SK-N-SH treated with all-trans-retinoic acid at 6 μM for 48 hours (cell line): ENCODE measurements at regions not wholly inside any gene's neighbourhood (a gene's known extent, or its start where the extent isn't known, plus 50 kb on each side); places are given as distances from the start of the nearest gene placed in this dataset.
"Not testable (repeated sequence)": the region's sequence is repeated elsewhere in the genome, so short reads cannot be mapped to it uniquely, and the experiment has no call there.

Source experiments
- GLIS3 ChIP-seq: fragments of 250-450 bp; sonication (Bioruptor Pico); IDR thresholded peaks from 2 replicates; pipeline ENCODE4 v1.5.0; 2020; ENCODE audit warnings: mild to moderate bottlenecking, moderate library complexity
- OSR1 ChIP-seq: fragments of 250-450 bp; sonication (Bioruptor Pico); IDR thresholded peaks from 2 replicates; pipeline ENCODE4 v1.8.0; 2022; ENCODE audit warnings: moderate library complexity, mild to moderate bottlenecking, inconsistent platforms
- SNAI2 ChIP-seq: fragments of 250-450 bp; sonication (Bioruptor Pico); IDR thresholded peaks from 2 replicates; pipeline ENCODE4 v1.5.0; 2020; ENCODE audit warnings: mild to moderate bottlenecking, moderate library complexity
- ZC3H10 ChIP-seq: fragments of 250-450 bp; sonication (Bioruptor Pico); IDR thresholded peaks from 2 replicates; pipeline ENCODE4 v1.5.1; 2021; ENCODE audit warnings: mild to moderate bottlenecking, moderate library complexity
- ZNF565 ChIP-seq: fragments of 450-650 bp; formaldehyde crosslinking; conservative IDR thresholded peaks from 2 replicates; pipeline ENCODE4 v1.5.0; 2020; ENCODE audit warnings: low read depth, mild to moderate bottlenecking, moderate library complexity
- TF ChIP-seq, protein P1 (sequence below): fragments of 250-450 bp; sonication (Bioruptor Pico); IDR thresholded peaks from 2 replicates; pipeline ENCODE4 v1.5.0; 2020; ENCODE audit warnings: mild to moderate bottlenecking, moderate library complexity
- TF ChIP-seq, protein P2 (sequence below): fragments of 250-450 bp; sonication (Bioruptor Pico); IDR thresholded peaks from 2 replicates; pipeline ENCODE4 v1.8.0; 2021; ENCODE audit warnings: low read depth, mild to moderate bottlenecking, moderate library complexity, borderline replicate concordance
- TF ChIP-seq, protein P3 (sequence below): fragments of 250-450 bp; sonication (Bioruptor Pico); IDR thresholded peaks from 2 replicates; pipeline ENCODE4 v1.8.0; 2020; ENCODE audit warnings: mild to moderate bottlenecking, moderate library complexity, borderline replicate concordance

DNA sequence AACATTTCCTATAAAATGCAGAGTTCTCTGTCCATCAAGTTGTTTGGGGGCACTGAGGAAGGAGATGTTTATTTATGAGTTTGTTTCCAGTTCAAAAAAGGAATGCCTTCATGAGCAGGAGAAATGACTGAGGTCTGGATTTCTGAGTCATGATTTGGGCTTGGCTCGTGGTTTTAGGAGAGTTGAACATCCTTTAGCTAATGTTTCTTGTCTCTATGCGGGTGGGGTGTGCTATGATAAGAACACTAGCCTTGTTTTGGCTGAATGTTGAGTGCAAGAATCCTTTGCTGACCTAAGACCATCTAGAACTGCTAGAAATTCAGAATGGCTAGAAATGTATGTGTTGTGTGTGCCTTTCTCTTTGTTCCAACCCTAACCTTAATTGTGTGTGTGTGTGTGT, 59.1 kb upstream of the NBPF11 start:
- TF ChIP-seq, protein P1, sequence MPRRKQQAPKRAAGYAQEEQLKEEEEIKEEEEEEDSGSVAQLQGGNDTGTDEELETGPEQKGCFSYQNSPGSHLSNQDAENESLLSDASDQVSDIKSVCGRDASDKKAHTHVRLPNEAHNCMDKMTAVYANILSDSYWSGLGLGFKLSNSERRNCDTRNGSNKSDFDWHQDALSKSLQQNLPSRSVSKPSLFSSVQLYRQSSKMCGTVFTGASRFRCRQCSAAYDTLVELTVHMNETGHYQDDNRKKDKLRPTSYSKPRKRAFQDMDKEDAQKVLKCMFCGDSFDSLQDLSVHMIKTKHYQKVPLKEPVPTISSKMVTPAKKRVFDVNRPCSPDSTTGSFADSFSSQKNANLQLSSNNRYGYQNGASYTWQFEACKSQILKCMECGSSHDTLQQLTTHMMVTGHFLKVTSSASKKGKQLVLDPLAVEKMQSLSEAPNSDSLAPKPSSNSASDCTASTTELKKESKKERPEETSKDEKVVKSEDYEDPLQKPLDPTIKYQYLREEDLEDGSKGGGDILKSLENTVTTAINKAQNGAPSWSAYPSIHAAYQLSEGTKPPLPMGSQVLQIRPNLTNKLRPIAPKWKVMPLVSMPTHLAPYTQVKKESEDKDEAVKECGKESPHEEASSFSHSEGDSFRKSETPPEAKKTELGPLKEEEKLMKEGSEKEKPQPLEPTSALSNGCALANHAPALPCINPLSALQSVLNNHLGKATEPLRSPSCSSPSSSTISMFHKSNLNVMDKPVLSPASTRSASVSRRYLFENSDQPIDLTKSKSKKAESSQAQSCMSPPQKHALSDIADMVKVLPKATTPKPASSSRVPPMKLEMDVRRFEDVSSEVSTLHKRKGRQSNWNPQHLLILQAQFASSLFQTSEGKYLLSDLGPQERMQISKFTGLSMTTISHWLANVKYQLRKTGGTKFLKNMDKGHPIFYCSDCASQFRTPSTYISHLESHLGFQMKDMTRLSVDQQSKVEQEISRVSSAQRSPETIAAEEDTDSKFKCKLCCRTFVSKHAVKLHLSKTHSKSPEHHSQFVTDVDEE (CRISPR knock-in tag), result not testable (repeated sequence)
- not testable (repeated sequence) for TF ChIP-seq ZC3H10 (CRISPR knock-in tag); OSR1; GLIS3; SNAI2 (CRISPR knock-in tag); ZNF565 (CRISPR knock-in tag)
- TF ChIP-seq, protein P2, sequence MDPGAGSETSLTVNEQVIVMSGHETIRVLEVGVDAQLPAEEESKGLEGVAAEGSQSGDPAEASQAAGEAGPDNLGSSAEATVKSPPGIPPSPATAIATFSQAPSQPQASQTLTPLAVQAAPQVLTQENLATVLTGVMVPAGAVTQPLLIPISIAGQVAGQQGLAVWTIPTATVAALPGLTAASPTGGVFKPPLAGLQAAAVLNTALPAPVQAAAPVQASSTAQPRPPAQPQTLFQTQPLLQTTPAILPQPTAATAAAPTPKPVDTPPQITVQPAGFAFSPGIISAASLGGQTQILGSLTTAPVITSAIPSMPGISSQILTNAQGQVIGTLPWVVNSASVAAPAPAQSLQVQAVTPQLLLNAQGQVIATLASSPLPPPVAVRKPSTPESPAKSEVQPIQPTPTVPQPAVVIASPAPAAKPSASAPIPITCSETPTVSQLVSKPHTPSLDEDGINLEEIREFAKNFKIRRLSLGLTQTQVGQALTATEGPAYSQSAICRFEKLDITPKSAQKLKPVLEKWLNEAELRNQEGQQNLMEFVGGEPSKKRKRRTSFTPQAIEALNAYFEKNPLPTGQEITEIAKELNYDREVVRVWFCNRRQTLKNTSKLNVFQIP (CRISPR knock-in tag), result not testable (repeated sequence)
- TF ChIP-seq, protein P3, sequence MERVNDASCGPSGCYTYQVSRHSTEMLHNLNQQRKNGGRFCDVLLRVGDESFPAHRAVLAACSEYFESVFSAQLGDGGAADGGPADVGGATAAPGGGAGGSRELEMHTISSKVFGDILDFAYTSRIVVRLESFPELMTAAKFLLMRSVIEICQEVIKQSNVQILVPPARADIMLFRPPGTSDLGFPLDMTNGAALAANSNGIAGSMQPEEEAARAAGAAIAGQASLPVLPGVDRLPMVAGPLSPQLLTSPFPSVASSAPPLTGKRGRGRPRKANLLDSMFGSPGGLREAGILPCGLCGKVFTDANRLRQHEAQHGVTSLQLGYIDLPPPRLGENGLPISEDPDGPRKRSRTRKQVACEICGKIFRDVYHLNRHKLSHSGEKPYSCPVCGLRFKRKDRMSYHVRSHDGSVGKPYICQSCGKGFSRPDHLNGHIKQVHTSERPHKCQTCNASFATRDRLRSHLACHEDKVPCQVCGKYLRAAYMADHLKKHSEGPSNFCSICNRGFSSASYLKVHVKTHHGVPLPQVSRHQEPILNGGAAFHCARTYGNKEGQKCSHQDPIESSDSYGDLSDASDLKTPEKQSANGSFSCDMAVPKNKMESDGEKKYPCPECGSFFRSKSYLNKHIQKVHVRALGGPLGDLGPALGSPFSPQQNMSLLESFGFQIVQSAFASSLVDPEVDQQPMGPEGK (CRISPR knock-in tag), result not testable (repeated sequence)
